Renal pelvis (tissue), 1 donor: ENCODE measurements at regions not wholly inside any gene's neighbourhood (a gene's known extent, or its start where the extent isn't known, plus 50 kb on each side); places are given as distances from the start of the nearest gene placed in this dataset.

Source experiments
- DNase-seq: peaks from one replicate; pipeline ENCODE4 v3.0.0-alpha.2; 2013

DNA sequence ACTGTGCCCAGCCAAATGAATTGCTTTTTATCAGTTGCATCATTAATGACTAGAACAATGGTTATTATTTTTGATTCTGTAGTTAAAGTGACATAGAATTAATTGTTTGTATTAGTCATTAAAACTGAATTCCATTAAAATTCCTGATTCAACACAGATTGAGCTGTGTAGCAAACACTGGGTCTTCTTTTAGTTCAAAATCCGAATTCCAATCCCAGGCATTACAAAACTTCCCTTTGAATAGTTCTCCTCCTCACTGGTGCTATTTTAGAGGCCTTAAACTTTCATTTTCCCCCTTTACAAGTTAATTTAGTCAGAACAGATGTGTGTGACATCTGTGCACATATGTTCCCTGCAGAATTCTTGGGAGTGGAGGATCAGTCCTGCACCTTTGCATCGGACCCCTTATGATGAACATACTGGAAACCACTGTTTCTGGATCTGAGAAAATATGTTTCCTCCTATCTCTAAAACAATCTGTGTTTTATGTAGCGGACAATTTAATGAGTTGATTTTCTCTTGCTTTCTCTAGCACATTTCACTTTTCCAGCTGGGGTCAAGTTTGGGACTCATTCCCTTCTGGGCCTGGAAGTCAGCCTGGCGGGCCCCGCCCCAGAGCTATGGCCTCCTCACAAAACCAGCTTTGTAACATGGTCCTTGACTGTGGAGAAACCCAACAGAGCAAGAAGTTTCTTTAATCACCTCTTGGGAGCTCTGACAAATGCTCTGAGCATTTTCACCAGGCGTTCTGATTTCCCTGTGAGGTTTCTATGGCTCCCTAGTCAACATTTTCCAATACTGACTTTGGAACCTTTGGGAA lies 87.9 kb upstream of the MAMDC2 start:
- peak; percentile 35 for DNase-seq

DNA sequence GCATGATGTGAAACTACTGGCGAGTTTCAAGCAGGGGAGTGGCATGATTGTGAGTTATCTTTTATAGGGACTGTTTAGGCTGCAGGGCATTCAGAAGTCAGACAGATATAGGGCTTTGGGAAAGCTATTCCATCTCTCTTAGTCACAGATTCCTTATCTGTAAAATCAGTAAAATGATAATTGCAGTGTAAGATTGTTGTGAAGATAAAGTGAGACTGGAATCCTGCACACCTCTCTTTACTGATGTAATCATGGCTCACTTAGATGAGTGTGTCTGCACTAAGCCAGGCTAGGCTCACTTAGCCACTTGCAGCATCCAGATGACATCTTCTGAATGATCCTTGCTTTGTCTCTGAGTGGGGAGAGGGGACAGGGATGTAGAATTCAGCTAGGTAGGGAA lies 81.8 kb upstream of the MAMDC2 start:
- no peak for DNase-seq

DNA sequence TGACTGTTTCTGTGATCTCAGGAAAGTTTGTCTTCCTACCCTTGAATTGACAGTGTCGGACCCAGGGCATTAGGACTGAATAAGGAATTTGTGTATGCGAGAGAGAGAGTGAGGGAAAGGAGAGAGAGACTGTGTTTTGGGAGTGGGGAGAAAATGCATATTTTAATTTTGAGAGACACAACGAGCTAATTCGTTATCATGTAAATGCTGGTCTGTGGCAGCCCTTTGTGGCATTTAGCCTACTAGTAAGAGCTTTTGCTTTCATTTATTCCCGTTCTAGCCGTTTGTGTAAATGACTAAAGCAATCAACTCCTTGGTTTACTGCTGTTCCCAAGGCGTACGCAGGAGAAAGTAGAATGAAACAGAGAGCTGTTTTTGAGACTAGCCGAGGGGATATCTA lies 79.8 kb upstream of the MAMDC2 start:
- DNase-seq: no peak

DNA sequence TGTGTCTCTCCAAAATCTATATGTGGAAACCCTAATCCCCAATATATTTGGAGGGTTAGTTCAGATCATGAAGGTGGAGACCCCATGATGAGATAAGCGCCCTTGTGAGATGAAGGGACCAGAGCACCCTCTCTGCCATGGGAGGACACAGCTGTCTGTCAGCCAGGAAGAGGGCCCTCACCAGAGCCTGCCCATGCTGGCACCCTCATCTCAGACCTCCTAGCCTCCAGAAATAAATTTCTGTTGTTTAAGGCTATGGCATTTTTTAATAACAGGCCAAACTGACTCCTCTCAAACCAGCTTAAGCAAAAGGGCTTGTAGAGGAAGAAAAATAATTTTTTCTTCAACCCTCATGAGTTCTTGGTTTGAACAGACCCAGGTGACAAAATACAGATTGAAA lies 79.2 kb upstream of the MAMDC2 start:
- no peak for DNase-seq

DNA sequence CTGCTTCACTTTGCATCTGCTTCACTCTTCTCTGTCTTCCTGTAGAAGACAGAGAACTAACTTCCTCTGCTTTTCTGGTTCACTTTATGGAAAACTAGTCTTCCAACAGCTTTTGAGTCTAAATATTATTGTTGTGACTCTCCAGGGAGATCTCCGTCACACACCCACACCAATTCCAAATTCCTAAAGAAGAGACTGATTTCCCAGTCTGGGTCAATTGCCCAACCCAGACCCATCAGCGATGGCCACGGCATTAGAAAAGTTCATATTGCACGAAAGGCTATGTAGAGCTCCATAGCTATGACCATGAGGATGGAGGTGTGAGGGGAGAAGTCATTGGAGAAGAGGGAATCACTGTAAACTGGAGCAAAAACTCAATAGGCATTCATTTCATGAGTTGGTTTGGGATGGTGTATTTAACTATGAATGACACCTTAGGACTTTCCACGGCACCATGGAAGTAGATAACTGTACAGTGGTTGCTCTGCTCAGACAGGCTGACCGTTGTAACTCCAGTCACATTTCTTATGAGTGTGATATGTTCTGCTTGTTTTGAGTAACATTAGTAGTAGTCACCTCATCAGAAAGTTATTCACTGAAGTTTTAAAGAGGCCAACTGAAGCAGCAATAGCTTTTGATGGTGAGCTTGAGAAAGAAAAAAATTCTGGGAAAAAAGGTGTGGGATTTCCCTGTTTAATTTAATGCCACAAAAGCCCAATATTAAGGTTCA lies 78.1 kb upstream of the MAMDC2 start:
- DNase-seq: no peak

DNA sequence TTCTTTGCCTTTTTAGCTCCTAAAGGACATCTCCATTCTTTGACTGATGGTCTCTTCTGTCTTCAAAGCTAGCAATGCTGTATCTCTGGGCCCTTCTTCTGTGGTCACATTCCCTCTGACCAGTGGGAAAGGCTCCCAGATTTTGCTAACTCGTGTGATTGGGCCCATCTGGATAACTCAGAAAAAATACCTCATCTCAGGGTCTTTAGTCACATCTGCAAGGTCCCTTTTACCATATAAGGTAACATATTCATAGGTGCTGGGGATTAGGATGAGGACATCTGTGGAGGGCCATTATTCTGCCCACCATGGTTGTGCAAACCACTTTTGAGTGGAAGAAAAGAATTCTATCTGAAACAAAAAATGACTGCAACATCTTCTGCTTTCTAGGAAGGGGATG lies 76.3 kb upstream of the MAMDC2 start:
- DNase-seq: no peak

DNA sequence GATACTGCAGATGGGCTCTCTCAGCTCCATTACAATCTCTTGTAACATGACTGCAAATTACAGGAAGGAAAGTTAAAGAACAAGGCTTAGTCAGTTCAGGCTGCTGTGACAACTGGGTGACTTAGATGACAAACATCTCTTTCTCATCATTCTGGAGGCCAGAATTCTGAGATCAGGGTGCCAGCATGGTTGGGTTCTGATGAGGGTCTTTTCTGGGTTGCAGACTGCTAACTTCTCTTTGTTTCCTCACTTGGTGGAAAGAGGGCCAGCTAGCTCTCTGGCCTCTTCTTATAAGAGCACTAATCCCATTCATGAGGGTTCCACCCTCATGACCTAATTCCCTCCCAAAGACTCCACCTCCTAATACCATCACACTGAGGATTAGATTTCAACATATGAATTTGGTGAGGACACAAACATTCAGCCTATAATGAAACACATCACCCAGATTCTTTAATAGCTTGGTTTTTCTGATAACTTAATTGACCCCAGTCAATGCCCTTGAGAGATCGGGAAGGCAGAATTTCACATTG lies 73.6 kb upstream of the MAMDC2 start:
- DNase-seq: no peak

DNA sequence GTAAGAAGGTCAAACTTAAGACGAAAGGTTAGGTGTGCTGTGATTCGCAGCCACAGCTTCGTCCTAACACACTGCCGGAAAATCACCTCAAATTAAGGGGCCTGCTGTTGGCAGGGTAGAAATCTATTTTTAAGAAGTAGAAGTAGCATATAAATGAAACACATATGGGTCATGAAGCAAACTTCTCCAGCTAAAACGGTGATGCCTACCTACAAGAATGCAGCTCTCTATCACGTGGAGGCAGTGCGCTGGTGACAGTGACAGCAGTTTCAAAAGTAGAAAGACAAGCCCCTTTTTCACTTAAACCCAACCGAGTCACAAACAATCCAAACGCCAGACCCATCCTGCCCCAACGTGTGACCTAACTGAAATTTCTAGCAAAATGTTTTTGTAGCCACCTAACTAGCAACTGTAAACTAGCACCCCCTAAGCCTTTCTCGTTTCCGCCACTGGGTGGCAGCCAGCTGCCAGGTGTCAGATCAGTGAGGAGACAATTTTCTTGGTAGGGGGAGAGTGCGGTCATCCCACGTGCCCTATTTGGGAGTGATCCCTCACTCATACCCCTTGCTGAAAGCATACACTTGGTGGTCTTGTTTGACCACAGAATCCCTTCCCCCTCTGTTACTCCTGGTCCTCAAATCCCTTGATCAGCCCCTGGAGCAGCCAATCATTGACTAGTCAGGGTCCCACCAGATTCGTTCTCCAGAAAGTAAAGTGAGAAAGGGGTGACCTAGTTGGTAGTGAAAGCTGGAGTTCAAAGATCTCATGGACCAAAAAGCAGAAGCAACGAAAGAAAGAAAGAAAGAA lies 71.8 kb upstream of the MAMDC2 start:
- DNase-seq: peak; percentile 34

DNA sequence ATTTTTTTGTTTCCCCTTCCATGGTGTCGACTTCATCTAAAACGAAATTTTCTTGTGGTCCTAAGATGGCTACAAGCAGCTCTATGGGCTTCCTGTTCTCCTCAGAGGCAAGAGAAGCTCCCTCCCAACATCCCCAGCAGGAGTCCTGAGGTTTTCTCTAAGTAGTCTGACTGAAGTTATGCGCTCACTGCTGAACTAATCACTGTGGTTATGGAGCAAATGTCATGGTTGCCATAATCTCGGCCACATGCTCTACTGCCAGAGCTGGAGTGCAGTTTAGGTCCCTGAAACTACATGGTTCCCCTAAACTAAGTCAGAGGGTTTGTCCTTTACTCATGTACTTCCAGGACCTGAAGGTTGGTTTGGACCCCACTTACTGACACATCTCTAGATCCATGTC lies 68.0 kb upstream of the MAMDC2 start:
- no peak for DNase-seq

DNA sequence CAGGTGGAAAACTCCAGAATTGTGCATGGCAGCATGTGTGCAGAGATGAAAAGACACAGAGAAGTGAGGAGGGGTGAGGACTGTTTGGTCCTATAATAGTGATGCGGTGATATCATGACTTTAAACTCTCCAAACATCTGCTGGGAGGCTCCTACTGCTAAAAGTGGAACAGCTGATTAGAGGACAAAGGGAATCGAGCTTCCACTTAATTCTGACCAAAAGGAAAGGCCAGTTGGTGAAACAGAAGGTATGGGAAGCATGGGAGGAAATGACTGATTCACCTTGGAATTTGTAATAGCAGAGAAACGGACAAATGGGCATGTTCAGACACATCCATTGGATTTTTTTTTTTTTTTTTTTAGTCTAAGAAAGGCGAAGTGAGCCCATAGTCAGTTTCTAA lies 67.5 kb upstream of the MAMDC2 start:
- DNase-seq: no peak

DNA sequence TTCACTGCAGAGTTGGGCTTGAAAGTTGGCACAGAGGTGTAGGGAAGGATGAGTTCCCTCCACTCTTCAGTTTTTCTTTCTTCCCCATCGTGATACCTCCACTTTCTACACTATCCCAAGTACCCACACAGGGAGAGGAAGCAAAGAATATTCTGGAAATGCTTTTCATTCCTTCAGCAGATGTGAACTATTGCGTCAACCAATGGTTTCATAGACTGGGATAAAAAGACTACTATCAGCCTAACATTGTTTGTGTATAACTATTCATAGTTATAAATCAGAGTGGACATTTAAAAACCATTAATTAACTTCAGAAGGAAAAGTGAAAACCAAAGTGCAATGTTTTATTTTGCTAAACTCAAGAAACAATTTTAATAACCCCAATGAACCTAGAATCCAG lies 63.6 kb upstream of the MAMDC2 start:
- no peak for DNase-seq

DNA sequence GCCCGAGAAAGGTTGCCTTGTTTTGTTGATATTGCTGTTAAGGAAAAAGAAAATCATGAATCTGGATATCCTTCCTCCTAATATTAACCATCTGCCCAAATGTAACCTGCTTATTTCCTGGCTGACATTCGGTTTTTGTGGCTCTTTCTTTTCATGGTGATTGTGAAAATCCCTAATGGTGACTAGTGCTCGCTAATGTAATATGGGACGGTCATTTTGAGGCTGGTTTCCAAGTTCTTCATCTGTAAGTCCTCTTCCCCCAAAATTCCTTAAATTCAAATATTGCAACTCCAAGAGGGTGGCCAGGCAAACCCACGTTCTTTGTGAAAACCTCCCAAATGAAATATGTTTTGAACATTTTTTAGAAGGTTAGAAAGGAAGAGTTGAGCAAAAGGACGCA lies 63.1 kb upstream of the MAMDC2 start:
- DNase-seq: no peak

DNA sequence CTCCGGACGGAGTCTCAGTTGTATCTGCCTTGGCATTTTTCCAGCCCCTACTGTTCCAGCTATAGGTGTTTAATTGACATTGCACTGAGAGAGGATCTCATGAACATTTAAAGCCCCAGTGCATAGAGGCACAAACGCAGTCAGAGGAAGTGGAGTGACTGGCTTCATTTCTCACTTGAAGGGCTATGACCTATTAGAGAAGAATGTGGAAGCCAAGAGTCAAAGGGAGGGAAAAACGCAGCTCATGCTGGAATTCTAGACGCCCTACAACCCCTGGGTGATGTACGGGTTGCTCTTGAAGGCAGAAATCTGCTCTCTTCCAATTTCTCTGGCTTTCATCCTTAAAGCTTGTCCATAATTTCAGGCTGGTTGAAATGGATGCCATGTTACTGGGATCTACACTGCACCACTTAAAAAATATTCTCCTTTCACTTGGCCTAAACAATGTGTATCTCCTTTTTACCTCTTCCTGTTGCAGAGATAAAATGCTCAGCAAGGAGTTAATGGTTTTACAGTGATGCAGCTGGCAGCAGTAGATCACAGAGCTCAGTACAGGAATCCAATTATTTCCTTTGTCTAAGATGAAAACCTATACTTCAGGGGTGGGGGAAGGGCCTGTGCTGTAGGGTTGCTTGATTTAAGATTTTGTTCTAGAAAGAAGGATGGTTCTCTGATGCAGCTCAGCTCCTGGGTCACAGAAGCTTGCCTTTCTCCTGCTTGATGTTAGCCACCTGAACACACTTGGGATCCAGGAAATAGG lies 61.8 kb upstream of the MAMDC2 start:
- DNase-seq: peak; percentile 33

DNA sequence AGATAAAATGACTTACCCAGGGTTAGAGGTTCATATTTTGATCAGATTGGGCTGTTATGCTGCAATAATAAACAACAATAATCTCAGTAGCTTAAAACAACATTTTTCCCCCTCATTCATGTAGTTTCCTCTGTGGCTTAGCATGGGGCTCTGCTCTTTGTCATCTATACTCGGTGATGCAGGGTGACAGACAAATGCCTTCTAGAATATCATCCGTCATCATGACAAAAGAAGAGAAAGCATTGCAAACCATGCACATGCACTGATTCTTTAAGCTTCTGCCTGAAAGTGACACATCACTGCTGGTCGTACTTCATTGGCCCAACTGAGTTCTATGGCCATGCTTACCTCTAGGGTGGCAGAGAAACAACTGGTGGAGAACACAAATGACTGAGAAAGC lies 58.8 kb upstream of the MAMDC2 start:
- DNase-seq: no peak

DNA sequence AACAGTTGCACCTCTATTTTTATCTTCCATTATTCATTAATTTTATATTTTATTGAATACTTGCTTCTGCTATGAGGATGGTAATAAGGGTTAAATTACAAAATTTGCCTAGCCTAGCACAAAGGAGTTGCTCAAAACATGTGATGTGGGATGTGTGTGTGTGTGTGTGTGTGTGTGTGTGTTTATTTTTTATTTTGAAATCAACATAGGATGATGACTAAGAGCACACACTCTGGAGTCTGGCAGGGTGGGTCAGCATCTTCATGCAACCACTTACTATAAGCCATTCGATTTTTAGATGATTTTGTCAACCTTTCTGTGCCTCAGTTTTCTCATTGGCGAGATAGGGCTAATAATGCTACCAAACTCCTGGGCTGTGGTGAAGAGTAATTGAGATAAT lies 57.7 kb upstream of the MAMDC2 start:
- no peak for DNase-seq

DNA sequence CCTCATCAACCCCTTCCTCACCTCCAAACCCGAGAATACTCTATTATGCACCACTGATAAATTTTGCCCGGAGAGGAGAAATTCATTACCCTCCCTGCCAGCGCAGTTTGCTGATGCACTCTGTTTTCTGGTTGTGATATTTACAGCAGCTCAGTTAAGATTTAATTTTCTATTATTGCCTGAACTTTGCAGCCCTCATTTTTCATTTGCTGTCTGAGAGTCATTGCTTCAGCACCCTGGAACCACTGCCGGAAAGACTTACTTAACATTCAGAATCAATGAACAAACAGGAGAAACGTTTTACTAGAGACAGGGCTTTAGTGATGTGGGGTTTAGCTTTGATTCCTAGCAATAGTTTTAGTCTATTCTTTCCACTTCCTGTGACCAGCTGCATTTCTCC lies 56.7 kb upstream of the MAMDC2 start:
- no peak for DNase-seq

DNA sequence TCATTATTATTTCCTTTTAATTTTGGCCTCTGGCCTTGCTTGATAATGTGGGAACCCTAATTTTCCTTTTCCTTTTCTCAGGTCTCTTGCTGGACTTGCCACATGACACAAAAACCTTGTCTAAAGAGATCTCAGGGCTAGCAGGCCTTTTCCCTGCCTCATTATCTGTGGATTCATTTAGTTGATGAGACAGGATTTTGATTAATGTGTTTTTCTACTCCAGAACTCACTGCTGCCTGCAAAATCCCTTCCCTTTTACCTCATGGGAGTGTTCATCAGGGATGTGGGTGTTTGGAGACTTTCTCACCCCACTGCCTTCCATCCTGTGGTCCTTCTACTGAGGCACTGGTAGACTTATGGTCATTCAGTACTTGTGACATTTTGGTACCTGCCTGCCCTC lies 56.2 kb upstream of the MAMDC2 start:
- no peak for DNase-seq

DNA sequence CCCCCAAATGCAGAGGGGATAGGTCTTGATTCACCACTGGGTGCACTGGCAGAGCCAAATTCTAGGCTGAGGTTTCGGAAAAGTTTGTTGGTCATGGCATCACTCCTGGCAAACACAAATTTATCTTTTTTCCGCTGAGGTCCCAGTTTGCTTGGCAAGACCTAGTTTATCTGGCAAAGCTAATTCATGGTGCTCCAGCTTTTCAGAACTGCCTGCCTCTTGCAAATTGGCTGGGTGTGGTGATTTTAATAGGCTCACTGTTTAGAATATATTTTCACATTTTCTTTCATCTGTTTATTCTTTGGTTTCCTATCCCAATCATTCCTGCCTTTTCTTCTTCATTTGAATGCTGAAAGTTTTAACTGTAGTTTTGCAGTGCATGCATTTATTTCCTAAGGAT lies 50.5 kb upstream of the MAMDC2 start:
- DNase-seq: no peak
